Esophagus squamous epithelium (tissue), 4 donors: ENCODE measurements at regions not wholly inside any gene's neighbourhood (a gene's known extent, or its start where the extent isn't known, plus 50 kb on each side); places are given as distances from the start of the nearest gene placed in this dataset.
"Not testable (repeated sequence)": the region's sequence is repeated elsewhere in the genome, so short reads cannot be mapped to it uniquely, and the experiment has no call there.

Experiments
- POLR2A ChIP-seq, 4 donors: fragments of 450-650 bp; IDR thresholded peaks; one replicate each; pipeline ENCODE4 v1.6.1; 2017; ENCODE audit warnings: antibody characterized with exemption in 4 of 4, mild to moderate bottlenecking in 4 of 4, moderate library complexity in 3 of 4
- TF ChIP-seq, protein P1 (sequence below), 6 experiments: fragments of 450-650 bp in 4 of 6; fragments of 200-600 bp in 2 of 6; sonication (generic) in 2 of 6; IDR thresholded peaks; one replicate each; pipeline ENCODE4 v1.5.1; 2016 to 2019; ENCODE audit warnings: antibody characterized with exemption in 6 of 6, mild to moderate bottlenecking in 4 of 6, moderate library complexity in 4 of 6

DNA sequence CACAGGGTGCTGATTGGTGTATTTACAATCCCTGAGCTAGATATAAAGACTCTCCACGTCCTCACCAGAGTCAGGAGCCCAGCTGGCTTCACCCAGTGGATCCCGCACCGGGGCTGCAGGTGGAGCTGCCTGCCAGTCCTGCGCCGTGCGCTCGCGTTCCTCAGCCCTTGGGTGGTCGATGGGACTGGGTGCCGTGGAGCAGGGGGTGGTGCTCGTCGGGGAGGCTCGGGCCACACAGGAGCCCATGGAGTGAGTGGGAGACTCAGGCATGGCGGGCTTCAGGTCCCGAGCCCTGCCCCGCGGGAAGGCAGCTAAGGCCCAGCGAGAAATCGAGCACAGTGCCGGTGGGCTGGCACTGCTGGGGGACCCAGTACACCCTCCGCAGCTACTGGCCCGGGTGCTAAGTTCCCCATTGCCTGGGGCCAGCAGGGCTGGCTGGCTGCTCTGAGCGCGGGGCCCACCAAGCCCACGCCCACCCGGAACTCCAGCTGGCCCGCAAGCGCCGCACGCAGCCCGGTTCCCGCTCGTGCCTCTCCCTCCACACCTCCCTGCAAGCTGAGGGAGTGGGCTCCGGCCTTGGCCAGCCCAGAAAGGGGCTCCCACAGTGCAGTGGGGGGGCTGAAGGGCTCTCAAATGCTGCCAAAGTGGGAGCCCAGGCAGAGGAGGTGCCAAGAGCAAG lies 66.2 kb downstream of the MAP10 start:
- TF ChIP-seq, protein P1, sequence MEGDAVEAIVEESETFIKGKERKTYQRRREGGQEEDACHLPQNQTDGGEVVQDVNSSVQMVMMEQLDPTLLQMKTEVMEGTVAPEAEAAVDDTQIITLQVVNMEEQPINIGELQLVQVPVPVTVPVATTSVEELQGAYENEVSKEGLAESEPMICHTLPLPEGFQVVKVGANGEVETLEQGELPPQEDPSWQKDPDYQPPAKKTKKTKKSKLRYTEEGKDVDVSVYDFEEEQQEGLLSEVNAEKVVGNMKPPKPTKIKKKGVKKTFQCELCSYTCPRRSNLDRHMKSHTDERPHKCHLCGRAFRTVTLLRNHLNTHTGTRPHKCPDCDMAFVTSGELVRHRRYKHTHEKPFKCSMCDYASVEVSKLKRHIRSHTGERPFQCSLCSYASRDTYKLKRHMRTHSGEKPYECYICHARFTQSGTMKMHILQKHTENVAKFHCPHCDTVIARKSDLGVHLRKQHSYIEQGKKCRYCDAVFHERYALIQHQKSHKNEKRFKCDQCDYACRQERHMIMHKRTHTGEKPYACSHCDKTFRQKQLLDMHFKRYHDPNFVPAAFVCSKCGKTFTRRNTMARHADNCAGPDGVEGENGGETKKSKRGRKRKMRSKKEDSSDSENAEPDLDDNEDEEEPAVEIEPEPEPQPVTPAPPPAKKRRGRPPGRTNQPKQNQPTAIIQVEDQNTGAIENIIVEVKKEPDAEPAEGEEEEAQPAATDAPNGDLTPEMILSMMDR (IDR thresholded peaks at IDR 0.05), result not testable (repeated sequence)
- TF ChIP-seq POLR2A (IDR thresholded peaks at IDR 0.05), result not testable (repeated sequence)
